OCI-LY3 (cell line): ENCODE measurements at regions not wholly inside any gene's neighbourhood (a gene's known extent, or its start where the extent isn't known, plus 50 kb on each side); places are given as distances from the start of the nearest gene placed in this dataset.

ENCODE experiments used
- H2AFZ ChIP-seq: fragments of 200-600, 300-600 bp; shearing (Covaris generic); 2 replicates; pipeline ENCODE4 v1.6.0; 2014; ENCODE audit warnings: antibody characterized with exemption, low read depth, low read length
- H3K27ac ChIP-seq: fragments of 200-600, 300-600 bp; sonication (generic); 2 replicates; pipeline ENCODE4 v1.5.1; 2014; ENCODE audit warnings: mild to moderate bottlenecking, low read length, moderate library complexity, mixed read lengths
- H3K27me3 ChIP-seq: fragments of 200-600, 300-600 bp; sonication (generic); 2 replicates; pipeline ENCODE4 v1.6.1; 2014; ENCODE audit warnings: low read depth, low read length, mixed read lengths
- H3K36me3 ChIP-seq: fragments of 200-600, 300-600 bp; sonication (generic); replicated peaks from 2 replicates; pipeline ENCODE3; 2014; ENCODE audit warnings: low read depth, low read length, mixed read lengths
- H3K4me1 ChIP-seq: fragments of 300-600, 200-600 bp; sonication (generic); 2 replicates; pipeline ENCODE4 v1.6.1; 2014; ENCODE audit warnings: low read length, mixed read lengths
- H3K4me2 ChIP-seq: fragments of 200-600, 300-600 bp; sonication (generic); 2 replicates; pipeline ENCODE4 v1.6.1; 2014; ENCODE audit warnings: low read length, mixed read lengths
- H3K4me3 ChIP-seq: fragments of 300-600, 200-600 bp; sonication (generic); 2 replicates; pipeline ENCODE4 v1.5.1; 2014; ENCODE audit warnings: antibody characterized with exemption, mild to moderate bottlenecking, low read length, moderate library complexity
- H3K79me2 ChIP-seq: fragments of 300-600, 200-600 bp; shearing (Covaris generic); 2 replicates; pipeline ENCODE4 v1.6.1; 2014; ENCODE audit warnings: mild to moderate bottlenecking, low read length, mixed read lengths
- H3K9ac ChIP-seq: fragments of 300-600, 200-600 bp; shearing (Covaris generic); 2 replicates; pipeline ENCODE4 v1.6.0; 2014; ENCODE audit warnings: mild to moderate bottlenecking, low read length, moderate library complexity
- H3K9me3 ChIP-seq: fragments of 200-600, 300-600 bp; shearing (Covaris generic); 2 replicates; pipeline ENCODE4 v1.6.1; 2014; ENCODE audit warnings: low read length, mixed read lengths; ENCODE audit not compliant: insufficient read depth
- H4K20me1 ChIP-seq: fragments of 200-600, 300-600 bp; sonication (generic); 2 replicates; pipeline ENCODE4 v1.6.1; 2016; ENCODE audit warnings: low read length, mixed read lengths; ENCODE audit not compliant: insufficient read depth
- EZH2phosphoT487 ChIP-seq: fragments of 200-600 bp; shearing (Covaris generic); IDR thresholded peaks from 2 replicates; pipeline ENCODE4 v1.6.1; 2018; ENCODE audit warnings: antibody characterized with exemption, mixed run types, low read depth
- TF ChIP-seq, protein P1 (sequence below): fragments of 200-600, 300-600 bp; sonication (generic); IDR thresholded peaks from 2 replicates; pipeline ENCODE4 v1.5.1; 2014; ENCODE audit warnings: antibody characterized with exemption, low read length, low read depth

DNA sequence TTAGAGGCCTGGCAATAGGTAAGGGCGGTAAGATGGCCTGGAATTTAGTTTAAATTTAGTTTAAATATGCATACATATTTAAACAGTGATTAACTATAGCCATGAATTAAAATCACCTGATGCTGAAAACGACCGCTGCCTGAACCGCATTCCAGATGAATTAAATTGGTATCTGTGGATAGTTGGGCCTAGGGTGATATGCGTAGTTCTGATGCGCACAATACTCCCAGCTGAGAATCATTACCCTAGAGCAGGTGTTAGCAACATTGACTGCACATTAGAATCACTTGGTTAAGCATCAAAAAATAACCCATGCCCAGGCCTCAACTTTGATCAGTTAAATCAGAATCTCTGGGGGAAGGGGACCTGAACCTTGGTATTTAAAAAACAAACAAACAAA, 432.4 kb downstream of the GBA3 start:
- Histone ChIP-seq H2AFZ (no peak overlapping the region), H3K4me3 (no peak overlapping the region), H3K27ac (no peak overlapping the region), H3K36me3 (no peaks in the 10 kb centered on the region), H3K9ac (no peak overlapping the region), H4K20me1 (no peaks in the 10 kb centered on the region), H3K4me1 (no peaks in the 10 kb centered on the region), H3K4me2 (no peak overlapping the region), H3K27me3 (no peaks in the 10 kb centered on the region), H3K79me2 (no peaks in the 10 kb centered on the region), H3K9me3 (no peaks in the 10 kb centered on the region)
- TF ChIP-seq, protein P1, sequence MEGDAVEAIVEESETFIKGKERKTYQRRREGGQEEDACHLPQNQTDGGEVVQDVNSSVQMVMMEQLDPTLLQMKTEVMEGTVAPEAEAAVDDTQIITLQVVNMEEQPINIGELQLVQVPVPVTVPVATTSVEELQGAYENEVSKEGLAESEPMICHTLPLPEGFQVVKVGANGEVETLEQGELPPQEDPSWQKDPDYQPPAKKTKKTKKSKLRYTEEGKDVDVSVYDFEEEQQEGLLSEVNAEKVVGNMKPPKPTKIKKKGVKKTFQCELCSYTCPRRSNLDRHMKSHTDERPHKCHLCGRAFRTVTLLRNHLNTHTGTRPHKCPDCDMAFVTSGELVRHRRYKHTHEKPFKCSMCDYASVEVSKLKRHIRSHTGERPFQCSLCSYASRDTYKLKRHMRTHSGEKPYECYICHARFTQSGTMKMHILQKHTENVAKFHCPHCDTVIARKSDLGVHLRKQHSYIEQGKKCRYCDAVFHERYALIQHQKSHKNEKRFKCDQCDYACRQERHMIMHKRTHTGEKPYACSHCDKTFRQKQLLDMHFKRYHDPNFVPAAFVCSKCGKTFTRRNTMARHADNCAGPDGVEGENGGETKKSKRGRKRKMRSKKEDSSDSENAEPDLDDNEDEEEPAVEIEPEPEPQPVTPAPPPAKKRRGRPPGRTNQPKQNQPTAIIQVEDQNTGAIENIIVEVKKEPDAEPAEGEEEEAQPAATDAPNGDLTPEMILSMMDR, result no peak
- no peak for TF ChIP-seq EZH2phosphoT487

GRCh38 chr4:23122666-23123400, 430.1 kb downstream of the GBA3 start:
- no peaks in the 10 kb centered on the region for H4K20me1 ChIP-seq
- no peak overlapping the region for H3K9ac ChIP-seq
- no peaks in the 10 kb centered on the region for H3K27me3 ChIP-seq
- H3K36me3 ChIP-seq, result no peaks in the 10 kb centered on the region
- no peak overlapping the region for H3K27ac ChIP-seq
- no peak overlapping the region for H3K4me3 ChIP-seq
- TF ChIP-seq EZH2phosphoT487, result no peak
- TF ChIP-seq, protein P1, result no peak
- no peaks in the 10 kb centered on the region for H3K9me3 ChIP-seq
- H3K4me2 ChIP-seq, result no peak overlapping the region
- H2AFZ ChIP-seq, result no peak overlapping the region
- no peaks in the 10 kb centered on the region for H3K79me2 ChIP-seq
- H3K4me1 ChIP-seq, result no peaks in the 10 kb centered on the region

DNA sequence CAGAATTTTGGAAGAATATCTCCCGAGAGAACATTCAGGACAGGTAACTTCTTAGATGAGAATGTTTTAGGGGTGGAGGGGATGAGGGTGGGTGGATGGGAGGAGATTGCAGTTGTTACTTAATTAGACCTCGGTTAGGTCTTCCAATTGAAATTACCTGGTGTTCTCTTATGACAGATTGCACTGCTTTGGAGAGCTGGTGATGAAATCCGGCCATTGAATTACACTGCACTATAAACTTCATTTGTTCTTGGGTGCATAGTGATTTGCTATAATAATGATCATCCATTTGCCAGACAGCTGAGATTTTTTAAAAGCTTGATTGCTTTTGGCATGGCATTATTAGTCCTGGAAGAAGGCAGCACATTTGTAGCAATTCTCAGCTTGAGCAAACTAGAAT, 427.6 kb downstream of the GBA3 start:
- Histone ChIP-seq H3K9ac (no peak overlapping the region), H3K79me2 (no peaks in the 10 kb centered on the region), H3K9me3 (no peaks in the 10 kb centered on the region), H4K20me1 (no peaks in the 10 kb centered on the region), H3K4me1 (no peaks in the 10 kb centered on the region), H3K27ac (no peak overlapping the region), H3K4me2 (no peak overlapping the region), H3K27me3 (no peaks in the 10 kb centered on the region), H3K36me3 (no peaks in the 10 kb centered on the region), H2AFZ (no peak overlapping the region), H3K4me3 (no peak overlapping the region)
- no peak for TF ChIP-seq EZH2phosphoT487
- TF ChIP-seq, protein P1, result no peak

- H3K9ac ChIP-seq, result no peak overlapping the region
- no peaks in the 10 kb centered on the region for H3K9me3 ChIP-seq
- H3K79me2 ChIP-seq, result no peaks in the 10 kb centered on the region
- H3K27me3 ChIP-seq, result no peaks in the 10 kb centered on the region
- no peak overlapping the region for H3K4me2 ChIP-seq
- H2AFZ ChIP-seq, result no peak overlapping the region
- H3K36me3 ChIP-seq, result no peaks in the 10 kb centered on the region
- H4K20me1 ChIP-seq, result no peaks in the 10 kb centered on the region
- H3K4me3 ChIP-seq, result no peak overlapping the region
- no peaks in the 10 kb centered on the region for H3K4me1 ChIP-seq
- TF ChIP-seq EZH2phosphoT487, result no peak
- TF ChIP-seq, protein P1, result no peak
- no peak overlapping the region for H3K27ac ChIP-seq
These were observed 425.1 kb downstream of the GBA3 start for GRCh38 chr4:23117826-23118225.
